K562 (cell line): ENCODE measurements at regions not wholly inside any gene's neighbourhood (a gene's known extent, or its start where the extent isn't known, plus 50 kb on each side); places are given as distances from the start of the nearest gene placed in this dataset.

ENCODE experiments used
- ATAC-seq: fragments of 200-7000 bp; cut with Tn5 transposase; 3 replicates; pipeline ENCODE4 v1.9.1; 2020; ENCODE audit warnings: moderate library complexity
- BruUV-seq: library from RNA; stranded (reverse); fragments of 400-500 nt; replicated peaks from 2 replicates; lab custom pipeline; 2021; lab: Mats Ljungman, UMichigan
- CTCF ChIA-PET: fragments of 300-600 bp; formaldehyde crosslinking; extraction: SDS; loops from one replicate; lab custom pipeline; 2021; ENCODE audit warnings: low intra/inter-chr PET ratio; lab: Yijun Ruan, JAX
- POLR2A ChIA-PET: fragments of 300-600, 350-650 bp; sonication (Branson Sonifier 250); formaldehyde crosslinking; extraction: SDS; loops from one replicate; lab custom pipeline; 2021; ENCODE audit warnings: antibody characterized with exemption, inconsistent platforms; lab: Yijun Ruan, JAX
- DNase-seq, 4 experiments: peaks; one replicate each; pipeline versions ENCODE4 v3.0.0 to v3.0.0-alpha.2; 2011 to 2018; ENCODE audit warnings: low spot score in 3 of 4, mixed read lengths in 3 of 4; ENCODE audit errors: extremely low read depth in 1 of 4
- FAIRE-seq: peaks from 2 replicates; lab custom pipeline; 2011; peaks lifted over from hg19 to GRCh38; lab: Jason Lieb, UNC
- H2AFZ ChIP-seq: 2 replicates; pipeline ENCODE4 v1.6.0; 2011; ENCODE audit warnings: low read depth, low read length, control low read depth, inconsistent platforms
- H3K27ac ChIP-seq: fragments of 200-600 bp; 3 replicates; pipeline ENCODE4 v1.8.0; 2011; ENCODE audit warnings: low read depth, mild to moderate bottlenecking, control low read depth, inconsistent platforms, low read length, moderate library complexity, mixed read lengths; ENCODE audit errors: extremely low read depth
- H3K27me3 ChIP-seq, 2 experiments: fragments of 300-600 bp in 1 of 2; 2 replicates in 1 of 2; 3 replicates in 1 of 2; pipeline versions ENCODE4 v1.6.0 to v1.8.0; 2011; ENCODE audit warnings: inconsistent platforms in 2 of 2, low read length in 2 of 2, mild to moderate bottlenecking in 1 of 2, mixed read lengths in 1 of 2, moderate library complexity in 1 of 2; ENCODE audit not compliant: control insufficient read depth in 2 of 2, insufficient read depth in 2 of 2
- H3K36me3 ChIP-seq: fragments of 300-600 bp; 3 replicates; pipeline ENCODE4 v1.8.0; 2011; ENCODE audit warnings: mild to moderate bottlenecking, low read length, inconsistent platforms; ENCODE audit not compliant: control insufficient read depth, insufficient read depth
- H3K4me1 ChIP-seq, 2 experiments: fragments of 200-600 bp in 1 of 2; replicated peaks in 1 of 2; 2 replicates in 1 of 2; 3 replicates in 1 of 2; pipeline versions ENCODE4 v1.5.1 to v1.8.0; 2011; ENCODE audit warnings: inconsistent platforms in 2 of 2, low read length in 2 of 2, mild to moderate bottlenecking in 1 of 2, mixed read lengths in 1 of 2, moderate library complexity in 1 of 2; ENCODE audit not compliant: control insufficient read depth in 2 of 2, insufficient read depth in 2 of 2
- H3K4me2 ChIP-seq: 2 replicates; pipeline ENCODE4 v1.6.1; 2011; ENCODE audit warnings: low read length, control low read depth, inconsistent platforms, mixed read lengths; ENCODE audit not compliant: insufficient read depth
- H3K4me3 ChIP-seq: fragments of 200-600 bp; sonication (generic), shearing (Covaris generic); 2 replicates; pipeline ENCODE4 v1.5.1; 2016; ENCODE audit warnings: control low read depth, inconsistent platforms
- H3K79me2 ChIP-seq: fragments of 200-600 bp; 3 replicates; pipeline ENCODE4 v1.8.0; 2011; ENCODE audit warnings: low read length, inconsistent platforms; ENCODE audit not compliant: control insufficient read depth, insufficient read depth
- H3K9ac ChIP-seq, 2 experiments: 2 replicates each; pipeline versions ENCODE4 v1.6.0 to v1.6.1; 2011; ENCODE audit warnings: low read depth in 2 of 2, low read length in 2 of 2, control low read depth in 1 of 2, inconsistent platforms in 1 of 2, mild to moderate bottlenecking in 1 of 2, mixed read lengths in 1 of 2; ENCODE audit not compliant: insufficient read depth in 1 of 2
- H3K9me1 ChIP-seq: one replicate; pipeline ENCODE4 v1.6.0; 2011; ENCODE audit warnings: inconsistent platforms, mild to moderate bottlenecking, low read length, moderate library complexity; ENCODE audit not compliant: control insufficient read depth, insufficient read depth
- H3K9me3 ChIP-seq: replicated peaks from 2 replicates; pipeline ENCODE4 v1.5.1; 2011; ENCODE audit warnings: low read depth, low read length, inconsistent platforms; ENCODE audit not compliant: control insufficient read depth, insufficient read depth
- H4K20me1 ChIP-seq: replicated peaks from 2 replicates; pipeline ENCODE4 v1.6.1; 2011; ENCODE audit warnings: low read length, inconsistent platforms, mixed read lengths; ENCODE audit not compliant: control insufficient read depth, insufficient read depth
- ARHGAP35 ChIP-seq: fragments of 450-650 bp; IDR thresholded peaks from 2 replicates; pipeline ENCODE4 v1.6.1; 2018; ENCODE audit not compliant: partially characterized antibody
- IRF9 ChIP-seq: fragments of 450-650 bp; IDR thresholded peaks from 2 replicates; pipeline ENCODE4 v1.6.1; 2016; ENCODE audit warnings: missing biosample characterization, missing genetic modification characterization
- TBP ChIP-seq: optimal IDR thresholded peaks from 2 replicates; pipeline ENCODE3; 2011; ENCODE audit warnings: low read depth, low read length, improper control_type of control experiment
- ZNF507 ChIP-seq: conservative IDR thresholded peaks from 2 replicates; pipeline ENCODE4 v1.6.1; 2017; ENCODE audit warnings: missing genetic modification characterization, missing compliant biosample characterization
- ZNF764 ChIP-seq: fragments of 250-450 bp; sonication (Bioruptor Pico); IDR thresholded peaks from 2 replicates; pipeline ENCODE4 v1.4.0; 2020; ENCODE audit warnings: low read depth, mild to moderate bottlenecking, moderate library complexity
- WGBS: fragments of 100-300 bp; shearing (Covaris generic); methylation state at CpG from one replicate; pipeline ENCODE4 v1.1.6; 2016; ENCODE audit warnings: low coverage, mixed read lengths; ENCODE audit not compliant: insufficient coverage; ENCODE audit errors: missing lambda C conversion rate; 5-methylcytosine and 5-hydroxymethylcytosine counted together
- in situ Hi-C: fragments of 300-500 bp; cut with MboI; formaldehyde crosslinking; loops from 4 replicates; pipeline ENCODE4 v1.15.0; 2018; ENCODE audit warnings: inconsistent platforms, mixed read lengths
- intact Hi-C: fragments of 100-400 bp; cut with micrococcal nuclease; formaldehyde crosslinking; loops from 2 replicates; pipeline ENCODE4 v1.14.2; 2022
- TF ChIP-seq, protein P1 (sequence below): fragments of 450-650 bp; IDR thresholded peaks from 2 replicates; pipeline ENCODE4 v1.6.1; 2016
- TF ChIP-seq, protein P2 (sequence below): fragments of 200-400 bp; formaldehyde crosslinking; IDR thresholded peaks from 2 replicates; pipeline ENCODE4 v1.6.1; 2017; ENCODE audit warnings: mild to moderate bottlenecking, low read depth, low read length, moderate library complexity

DNA sequence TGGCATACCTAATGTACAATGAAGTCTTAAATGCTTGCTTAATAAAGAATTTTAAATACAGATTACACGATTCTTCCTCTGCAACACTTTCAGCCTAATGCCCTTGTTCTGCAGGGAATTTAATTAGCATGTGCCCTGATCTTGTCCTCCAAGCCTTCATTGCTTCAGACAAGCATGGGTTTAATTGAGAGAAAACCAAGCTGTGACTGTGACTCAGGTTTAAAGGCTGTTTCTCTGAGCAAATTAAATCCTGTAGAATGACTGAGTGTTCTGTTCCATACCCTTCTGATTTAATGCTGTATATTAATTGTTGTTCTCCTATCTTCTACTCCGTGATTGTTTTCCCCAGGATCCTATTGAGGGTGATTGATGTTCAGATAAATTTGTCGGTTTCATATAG, 269.0 kb upstream of the PRMT6 start:
- intact Hi-C loops, result no loop called here
- no peak overlapping the region for H3K27ac ChIP-seq
- CTCF ChIA-PET, result no interaction called here
- H3K4me3 ChIP-seq, result no peak overlapping the region
- DNase-seq (no peak), ATAC-seq (no peak), FAIRE-seq (no peak)
- POLR2A ChIA-PET, result no interaction called here
- no peaks in the 10 kb centered on the region for H3K9me3 ChIP-seq
- BruUV-seq, result no TSS peak
- H3K36me3 ChIP-seq, result no peaks in the 10 kb centered on the region
- H3K9me1 ChIP-seq, result no peaks in the 10 kb centered on the region
- H4K20me1 ChIP-seq, result no peaks in the 10 kb centered on the region
- H3K9ac ChIP-seq, result no peak overlapping the region
- 1% methylated on average over 3 of the region's 3 CpGs for WGBS
- TF ChIP-seq TBP (no peak), ZNF764 (CRISPR knock-in tag) (no peak), IRF9 (tag) (no peak), ARHGAP35 (no peak), ZNF507 (tag) (no peak)
- TF ChIP-seq, protein P1, sequence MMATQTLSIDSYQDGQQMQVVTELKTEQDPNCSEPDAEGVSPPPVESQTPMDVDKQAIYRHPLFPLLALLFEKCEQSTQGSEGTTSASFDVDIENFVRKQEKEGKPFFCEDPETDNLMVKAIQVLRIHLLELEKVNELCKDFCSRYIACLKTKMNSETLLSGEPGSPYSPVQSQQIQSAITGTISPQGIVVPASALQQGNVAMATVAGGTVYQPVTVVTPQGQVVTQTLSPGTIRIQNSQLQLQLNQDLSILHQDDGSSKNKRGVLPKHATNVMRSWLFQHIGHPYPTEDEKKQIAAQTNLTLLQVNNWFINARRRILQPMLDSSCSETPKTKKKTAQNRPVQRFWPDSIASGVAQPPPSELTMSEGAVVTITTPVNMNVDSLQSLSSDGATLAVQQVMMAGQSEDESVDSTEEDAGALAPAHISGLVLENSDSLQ, result no peak
- TF ChIP-seq, protein P2, sequence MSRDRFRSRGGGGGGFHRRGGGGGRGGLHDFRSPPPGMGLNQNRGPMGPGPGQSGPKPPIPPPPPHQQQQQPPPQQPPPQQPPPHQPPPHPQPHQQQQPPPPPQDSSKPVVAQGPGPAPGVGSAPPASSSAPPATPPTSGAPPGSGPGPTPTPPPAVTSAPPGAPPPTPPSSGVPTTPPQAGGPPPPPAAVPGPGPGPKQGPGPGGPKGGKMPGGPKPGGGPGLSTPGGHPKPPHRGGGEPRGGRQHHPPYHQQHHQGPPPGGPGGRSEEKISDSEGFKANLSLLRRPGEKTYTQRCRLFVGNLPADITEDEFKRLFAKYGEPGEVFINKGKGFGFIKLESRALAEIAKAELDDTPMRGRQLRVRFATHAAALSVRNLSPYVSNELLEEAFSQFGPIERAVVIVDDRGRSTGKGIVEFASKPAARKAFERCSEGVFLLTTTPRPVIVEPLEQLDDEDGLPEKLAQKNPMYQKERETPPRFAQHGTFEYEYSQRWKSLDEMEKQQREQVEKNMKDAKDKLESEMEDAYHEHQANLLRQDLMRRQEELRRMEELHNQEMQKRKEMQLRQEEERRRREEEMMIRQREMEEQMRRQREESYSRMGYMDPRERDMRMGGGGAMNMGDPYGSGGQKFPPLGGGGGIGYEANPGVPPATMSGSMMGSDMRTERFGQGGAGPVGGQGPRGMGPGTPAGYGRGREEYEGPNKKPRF, result no peak
- in situ Hi-C loops, result no loop called here
- no peaks in the 10 kb centered on the region for H3K27me3 ChIP-seq
- no peak overlapping the region for H3K4me2 ChIP-seq
- no peak overlapping the region for H2AFZ ChIP-seq
- H3K4me1 ChIP-seq, result no peaks in the 10 kb centered on the region
- H3K79me2 ChIP-seq, result no peaks in the 10 kb centered on the region
